Esophagus squamous epithelium (tissue), 4 donors: ENCODE measurements at regions not wholly inside any gene's neighbourhood (a gene's known extent, or its start where the extent isn't known, plus 50 kb on each side); places are given as distances from the start of the nearest gene placed in this dataset.

Source experiments
- CTCF ChIP-seq, 6 experiments: fragments of 450-650 bp in 4 of 6; fragments of 200-600 bp in 2 of 6; sonication (generic) in 2 of 6; IDR thresholded peaks; one replicate each; pipeline ENCODE4 v1.5.1; 2016 to 2019; ENCODE audit warnings: antibody characterized with exemption in 6 of 6, mild to moderate bottlenecking in 4 of 6, moderate library complexity in 4 of 6
- POLR2A ChIP-seq, 4 donors: fragments of 450-650 bp; IDR thresholded peaks; one replicate each; pipeline ENCODE4 v1.6.1; 2017; ENCODE audit warnings: antibody characterized with exemption in 4 of 4, mild to moderate bottlenecking in 4 of 4, moderate library complexity in 3 of 4

GRCh38 chr5:42956551-42956950 lies 83.6 kb downstream of the ANXA2R start:
- TF ChIP-seq CTCF (IDR thresholded peaks at IDR 0.05): no peak
- no peak for TF ChIP-seq POLR2A (IDR thresholded peaks at IDR 0.05)
